Testis (tissue), 2 donors: ENCODE measurements at regions not wholly inside any gene's neighbourhood (a gene's known extent, or its start where the extent isn't known, plus 50 kb on each side); places are given as distances from the start of the nearest gene placed in this dataset.

Source experiments
- DNase-seq: peaks from one replicate; pipeline ENCODE4 v3.0.0-alpha.2; 2019
- H3K27ac ChIP-seq, 2 donors: fragments of 200-600 bp; sonication (generic); one replicate each; pipeline ENCODE4 v1.5.1; 2019
- H3K27me3 ChIP-seq: fragments of 200-600 bp; sonication (generic); one replicate; pipeline ENCODE4 v1.5.1; 2019
- H3K36me3 ChIP-seq: fragments of 200-600 bp; sonication (generic); one replicate; pipeline ENCODE4 v1.5.1; 2017; ENCODE audit warnings: low read depth; ENCODE audit errors: missing control alignments
- H3K4me1 ChIP-seq: fragments of 200-600 bp; sonication (generic); one replicate; pipeline ENCODE4 v1.5.1; 2019
- H3K4me3 ChIP-seq, 2 donors: fragments of 200-600 bp; sonication (generic); one replicate each; pipeline ENCODE4 v1.5.1; 2017 to 2019
- H3K9me3 ChIP-seq: fragments of 200-600 bp; sonication (generic); one replicate; pipeline ENCODE4 v1.5.1; 2017
- CTCF ChIP-seq, 3 experiments: fragments of 450-650 bp in 2 of 3; fragments of 200-600 bp in 1 of 3; sonication (generic) in 1 of 3; IDR thresholded peaks; one replicate each; pipeline ENCODE4 v1.5.1; 2016 to 2019; ENCODE audit warnings: antibody characterized with exemption in 3 of 3, mild to moderate bottlenecking in 2 of 3, moderate library complexity in 1 of 3
- POLR2A ChIP-seq: fragments of 450-650 bp; IDR thresholded peaks from one replicate; pipeline ENCODE4 v1.6.1; 2017; ENCODE audit warnings: antibody characterized with exemption, mild to moderate bottlenecking, moderate library complexity
- WGBS, 2 donors: methylation state at CpG; one replicate each; pipeline ENCODE4 v1.1.5; 2018; 5-methylcytosine and 5-hydroxymethylcytosine counted together
- intact Hi-C: fragments of 100-400 bp; cut with DNase I; formaldehyde crosslinking; loops from one replicate; pipeline ENCODE4 v1.15.1; 2023; ENCODE audit warnings: low total_unique reads

- Histone ChIP-seq H3K27ac (no peak overlapping the region), H3K4me1 (no peaks in the 10 kb centered on the region), H3K36me3 (no peaks in the 10 kb centered on the region), H3K4me3 (no peak overlapping the region), H3K9me3 (no peaks in the 10 kb centered on the region), H3K27me3 (no peaks in the 10 kb centered on the region)
- DNase-seq: no peak
- TF ChIP-seq POLR2A (no peak), CTCF (IDR thresholded peaks at IDR 0.05) (no peak)
- 95% methylated on average over 9 of the region's 9 CpGs for WGBS, 2 donors
- intact Hi-C loops: no loop called here
Measured at GRCh38 chr3:194196876-194197275, 60.9 kb downstream of the HES1 start.

- Histone ChIP-seq H3K36me3 (no peaks in the 10 kb centered on the region), H3K27ac (no peak overlapping the region), H3K9me3 (no peaks in the 10 kb centered on the region), H3K4me3 (no peak overlapping the region), H3K27me3 (no peaks in the 10 kb centered on the region), H3K4me1 (no peaks in the 10 kb centered on the region)
- 90 to 92% methylated on average over 7 of the region's 7 CpGs for WGBS, 2 donors
- intact Hi-C loops: no loop called here
- TF ChIP-seq CTCF (IDR thresholded peaks at IDR 0.05) (no peak), POLR2A (no peak)
- no peak for DNase-seq
Measured at GRCh38 chr3:194197396-194197960, 61.5 kb downstream of the HES1 start.

GRCh38 chr3:194197981-194198695 is 62.2 kb downstream of the HES1 start:
- H3K9me3 ChIP-seq: no peaks in the 10 kb centered on the region
- H3K27me3 ChIP-seq: no peaks in the 10 kb centered on the region
- H3K27ac ChIP-seq: no peak overlapping the region
- H3K4me1 ChIP-seq: no peaks in the 10 kb centered on the region
- no peak for TF ChIP-seq POLR2A
- no peak for TF ChIP-seq CTCF (IDR thresholded peaks at IDR 0.05)
- no peak overlapping the region for H3K4me3 ChIP-seq
- DNase-seq: no peak
- intact Hi-C loops: no loop called here
- no peaks in the 10 kb centered on the region for H3K36me3 ChIP-seq
- WGBS, 2 donors: 93 to 95% methylated on average over 9 of the region's 9 CpGs

- 88 to 95% methylated on average over 3 of the region's 3 CpGs for WGBS, 2 donors
- H3K27ac ChIP-seq: no peak overlapping the region
- intact Hi-C loops: no loop called here
- H3K4me1 ChIP-seq: peaks cover 3% of the 10 kb centered on the region
- no peaks in the 10 kb centered on the region for H3K27me3 ChIP-seq
- TF ChIP-seq POLR2A: no peak
- no peak for TF ChIP-seq CTCF (IDR thresholded peaks at IDR 0.05)
- no peak overlapping the region for H3K4me3 ChIP-seq
- no peaks in the 10 kb centered on the region for H3K9me3 ChIP-seq
- no peaks in the 10 kb centered on the region for H3K36me3 ChIP-seq
- DNase-seq: no peak
Measured at GRCh38 chr3:194198938-194199337, 63.0 kb downstream of the HES1 start.
